ENCODE measurements at regions not wholly inside any gene's neighbourhood (a gene's known extent, or its start where the extent isn't known, plus 50 kb on each side); places are given as distances from the start of the nearest gene placed in this dataset.

- TF ChIP-seq CTCF (IDR thresholded peaks at IDR 0.05; ENCODE audit: poor library complexity, severe bottlenecking): no peak
- TF ChIP-seq EZH2 (IDR thresholded peaks at IDR 0.05; ENCODE audit: borderline replicate concordance, insufficient read depth, low read length, poor library complexity, severe bottlenecking): no peak
- TF ChIP-seq TAF1 (IDR thresholded peaks at IDR 0.05; ENCODE audit: low read depth): no peak
Measured at GRCh38 chr11:121706884-121707420, 254.2 kb upstream of the SORL1-AS1 start.

Measured in neural cell (in vitro differentiated cells).